ENCODE measurements at regions not wholly inside any gene's neighbourhood (a gene's known extent, or its start where the extent isn't known, plus 50 kb on each side); places are given as distances from the start of the nearest gene placed in this dataset.

GRCh38 chr10:62631241-62631640 lies 173.3 kb upstream of the ADO start:
- DNase-seq (ENCODE audit: low read depth), result no peak

GRCh38 chr10:62632071-62632809 lies 172.3 kb upstream of the ADO start:
- no peak for DNase-seq (ENCODE audit: low read depth)

GRCh38 chr10:62633976-62634375 lies 170.5 kb upstream of the ADO start:
- DNase-seq (ENCODE audit: low read depth), result no peak

GRCh38 chr10:62634576-62634975 lies 169.9 kb upstream of the ADO start:
- no peak for DNase-seq (ENCODE audit: low read depth)

- DNase-seq (ENCODE audit: low read depth), result no peak
Observed at GRCh38 chr10:62635127-62635526, 169.4 kb upstream of the ADO start.

GRCh38 chr10:62636825-62637248 lies 167.7 kb upstream of the ADO start:
- DNase-seq (ENCODE audit: low read depth), result no peak

- peak; percentile 54 for DNase-seq (ENCODE audit: low read depth)
Observed at GRCh38 chr10:62637249-62638061, 167.1 kb upstream of the ADO start.

GRCh38 chr10:62638062-62638477 lies 166.4 kb upstream of the ADO start:
- DNase-seq (ENCODE audit: low read depth), result peak; percentile 28

- DNase-seq (ENCODE audit: low read depth), result no peak
Observed at GRCh38 chr10:62639144-62639543, 165.4 kb upstream of the ADO start.

- no peak for DNase-seq (ENCODE audit: low read depth)
Observed at GRCh38 chr10:62640411-62640810, 164.1 kb upstream of the ADO start.

- no peak for DNase-seq (ENCODE audit: low read depth)
Observed at GRCh38 chr10:62643606-62644587, 160.6 kb upstream of the ADO start.

GRCh38 chr10:62647375-62648092 lies 157.0 kb upstream of the ADO start:
- no peak for DNase-seq (ENCODE audit: low read depth)

GRCh38 chr10:62648921-62649320 lies 155.6 kb upstream of the ADO start:
- no peak for DNase-seq (ENCODE audit: low read depth)

- no peak for DNase-seq (ENCODE audit: low read depth)
Observed at GRCh38 chr10:62650411-62650810, 154.1 kb upstream of the ADO start.

- no peak for DNase-seq (ENCODE audit: low read depth)
Observed at GRCh38 chr10:62651341-62651740, 153.2 kb upstream of the ADO start.

- peak; percentile 23 for DNase-seq (ENCODE audit: low read depth)
Observed at GRCh38 chr10:62652114-62652513, 152.4 kb upstream of the ADO start.

- no peak for DNase-seq (ENCODE audit: low read depth)
Observed at GRCh38 chr10:62652564-62652963, 152.0 kb upstream of the ADO start.

GRCh38 chr10:62653254-62653653 lies 151.3 kb upstream of the ADO start:
- DNase-seq (ENCODE audit: low read depth), result no peak

- DNase-seq (ENCODE audit: low read depth), result no peak
Observed at GRCh38 chr10:62654966-62655336, 149.6 kb upstream of the ADO start.

- no peak for DNase-seq (ENCODE audit: low read depth)
Observed at GRCh38 chr10:62655337-62655994, 149.1 kb upstream of the ADO start.

- no peak for DNase-seq (ENCODE audit: low read depth)
Observed at GRCh38 chr10:62657244-62657835, 147.2 kb upstream of the ADO start.
